ENCODE measurements at regions not wholly inside any gene's neighbourhood (a gene's known extent, or its start where the extent isn't known, plus 50 kb on each side); places are given as distances from the start of the nearest gene placed in this dataset.

- TF ChIP-seq CTCF (IDR thresholded peaks at IDR 0.05) (no peak), POLR2A (IDR thresholded peaks at IDR 0.05) (no peak)
Measured at GRCh38 chrX:65921363-65921762, 118.5 kb downstream of the VSIG4 start.

Measured in tibial nerve (tissue), 3 donors.